HepG2 (cell line): ENCODE measurements at regions not wholly inside any gene's neighbourhood (a gene's known extent, or its start where the extent isn't known, plus 50 kb on each side); places are given as distances from the start of the nearest gene placed in this dataset.
"Not testable (repeated sequence)": the region's sequence is repeated elsewhere in the genome, so short reads cannot be mapped to it uniquely, and the experiment has no call there.

Source experiments
- FOXK1 ChIP-seq: sonication (generic); formaldehyde crosslinking; IDR thresholded peaks from 2 replicates; pipeline ENCODE4 v1.4.0; 2020; ENCODE audit warnings: low read depth, missing genetic modification reagents, borderline replicate concordance
- MEIS2 ChIP-seq: sonication (generic); formaldehyde crosslinking; IDR thresholded peaks from 2 replicates; pipeline ENCODE4 v1.9.0; 2021; ENCODE audit warnings: mild to moderate bottlenecking, missing genetic modification reagents
- TF ChIP-seq, protein P1 (sequence below): sonication (generic); formaldehyde crosslinking; IDR thresholded peaks from 2 replicates; pipeline ENCODE4 v1.5.0; 2020; ENCODE audit warnings: mild to moderate bottlenecking, missing genetic modification reagents, moderate library complexity

DNA sequence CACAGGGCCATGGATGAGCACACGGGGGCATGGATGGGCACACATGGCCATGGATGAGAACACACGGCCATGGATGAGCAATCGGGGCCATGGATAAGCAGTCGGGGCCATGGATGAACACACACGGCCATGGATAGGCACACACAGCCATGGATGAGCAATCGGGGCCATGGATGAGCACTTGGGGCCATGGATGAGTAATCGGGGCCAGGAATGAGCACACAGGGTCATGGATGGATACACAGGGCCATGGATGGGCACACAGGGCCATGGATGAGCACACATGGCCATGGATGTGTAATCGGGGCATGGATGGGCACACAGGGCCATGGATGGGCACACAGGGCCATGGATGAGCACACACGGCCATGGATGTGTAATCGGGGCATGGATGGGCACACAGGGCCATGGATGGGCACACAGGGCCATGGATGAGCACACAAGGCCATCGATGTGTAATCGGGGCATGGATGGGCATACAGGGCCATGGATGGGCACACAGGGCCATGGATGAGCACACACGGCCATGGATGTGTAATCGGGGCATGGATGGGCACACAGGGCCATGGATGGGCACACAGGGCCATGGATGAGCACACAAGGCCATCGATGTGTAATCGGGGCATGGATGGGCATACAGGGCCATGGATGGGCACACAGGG lies 191.9 kb upstream of the HDAC4 start:
- TF ChIP-seq FOXK1 (CRISPR knock-in tag); MEIS2: not testable (repeated sequence)
- TF ChIP-seq, protein P1, sequence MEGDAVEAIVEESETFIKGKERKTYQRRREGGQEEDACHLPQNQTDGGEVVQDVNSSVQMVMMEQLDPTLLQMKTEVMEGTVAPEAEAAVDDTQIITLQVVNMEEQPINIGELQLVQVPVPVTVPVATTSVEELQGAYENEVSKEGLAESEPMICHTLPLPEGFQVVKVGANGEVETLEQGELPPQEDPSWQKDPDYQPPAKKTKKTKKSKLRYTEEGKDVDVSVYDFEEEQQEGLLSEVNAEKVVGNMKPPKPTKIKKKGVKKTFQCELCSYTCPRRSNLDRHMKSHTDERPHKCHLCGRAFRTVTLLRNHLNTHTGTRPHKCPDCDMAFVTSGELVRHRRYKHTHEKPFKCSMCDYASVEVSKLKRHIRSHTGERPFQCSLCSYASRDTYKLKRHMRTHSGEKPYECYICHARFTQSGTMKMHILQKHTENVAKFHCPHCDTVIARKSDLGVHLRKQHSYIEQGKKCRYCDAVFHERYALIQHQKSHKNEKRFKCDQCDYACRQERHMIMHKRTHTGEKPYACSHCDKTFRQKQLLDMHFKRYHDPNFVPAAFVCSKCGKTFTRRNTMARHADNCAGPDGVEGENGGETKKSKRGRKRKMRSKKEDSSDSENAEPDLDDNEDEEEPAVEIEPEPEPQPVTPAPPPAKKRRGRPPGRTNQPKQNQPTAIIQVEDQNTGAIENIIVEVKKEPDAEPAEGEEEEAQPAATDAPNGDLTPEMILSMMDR: not testable (repeated sequence)
